ENCODE measurements at regions not wholly inside any gene's neighbourhood (a gene's known extent, or its start where the extent isn't known, plus 50 kb on each side); places are given as distances from the start of the nearest gene placed in this dataset.

DNA sequence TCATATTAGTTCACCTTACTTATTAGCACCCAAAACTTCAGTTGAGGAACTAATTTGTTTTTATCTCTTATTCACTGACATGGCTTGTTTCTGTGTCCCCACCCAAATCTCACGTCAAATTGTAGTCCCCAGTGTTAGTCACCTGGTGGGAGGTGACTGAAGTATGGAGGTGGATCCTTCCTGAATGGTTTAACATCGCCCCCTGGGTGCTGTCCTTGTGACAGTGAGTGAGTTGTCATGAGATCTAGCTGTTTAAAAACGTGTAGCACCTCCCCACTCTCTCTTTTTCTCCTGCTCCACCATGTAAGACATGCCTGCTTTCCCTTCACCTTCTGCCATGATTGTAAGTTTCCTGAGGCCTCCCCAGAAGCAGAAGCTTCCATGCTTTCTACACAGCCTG, 75.0 kb upstream of the HECTD2 start:
- no peak overlapping the region for H3K27ac ChIP-seq
- TF ChIP-seq ZFX (IDR thresholded peaks at IDR 0.05) = no peak
- TF ChIP-seq, protein P1, sequence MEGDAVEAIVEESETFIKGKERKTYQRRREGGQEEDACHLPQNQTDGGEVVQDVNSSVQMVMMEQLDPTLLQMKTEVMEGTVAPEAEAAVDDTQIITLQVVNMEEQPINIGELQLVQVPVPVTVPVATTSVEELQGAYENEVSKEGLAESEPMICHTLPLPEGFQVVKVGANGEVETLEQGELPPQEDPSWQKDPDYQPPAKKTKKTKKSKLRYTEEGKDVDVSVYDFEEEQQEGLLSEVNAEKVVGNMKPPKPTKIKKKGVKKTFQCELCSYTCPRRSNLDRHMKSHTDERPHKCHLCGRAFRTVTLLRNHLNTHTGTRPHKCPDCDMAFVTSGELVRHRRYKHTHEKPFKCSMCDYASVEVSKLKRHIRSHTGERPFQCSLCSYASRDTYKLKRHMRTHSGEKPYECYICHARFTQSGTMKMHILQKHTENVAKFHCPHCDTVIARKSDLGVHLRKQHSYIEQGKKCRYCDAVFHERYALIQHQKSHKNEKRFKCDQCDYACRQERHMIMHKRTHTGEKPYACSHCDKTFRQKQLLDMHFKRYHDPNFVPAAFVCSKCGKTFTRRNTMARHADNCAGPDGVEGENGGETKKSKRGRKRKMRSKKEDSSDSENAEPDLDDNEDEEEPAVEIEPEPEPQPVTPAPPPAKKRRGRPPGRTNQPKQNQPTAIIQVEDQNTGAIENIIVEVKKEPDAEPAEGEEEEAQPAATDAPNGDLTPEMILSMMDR (conservative IDR thresholded peaks at IDR 0.05) = peak; percentile 5; the same call in 1 of the 2 replicates

DNA sequence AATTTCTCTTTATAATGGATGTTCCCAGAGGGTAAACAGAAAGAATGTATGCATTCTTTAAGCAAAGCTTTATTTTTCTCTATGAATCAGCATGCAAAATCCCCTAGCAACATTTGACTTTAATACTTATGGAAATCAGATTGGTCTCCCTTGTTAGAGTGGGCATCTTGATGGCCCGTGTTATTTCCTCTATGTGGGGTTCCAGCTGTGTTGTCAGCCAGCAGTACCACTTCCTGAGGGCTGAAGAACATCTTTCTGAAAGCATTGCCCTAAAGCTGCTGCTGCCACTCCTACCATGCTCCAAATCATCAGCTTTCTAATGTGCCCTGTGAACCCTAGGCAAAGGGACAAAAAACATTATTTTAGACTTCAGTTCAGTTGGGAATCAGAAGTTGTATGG, 70.4 kb upstream of the HECTD2 start:
- TF ChIP-seq, protein P1 (conservative IDR thresholded peaks at IDR 0.05) = no peak
- H3K27ac ChIP-seq = no peak overlapping the region

DNA sequence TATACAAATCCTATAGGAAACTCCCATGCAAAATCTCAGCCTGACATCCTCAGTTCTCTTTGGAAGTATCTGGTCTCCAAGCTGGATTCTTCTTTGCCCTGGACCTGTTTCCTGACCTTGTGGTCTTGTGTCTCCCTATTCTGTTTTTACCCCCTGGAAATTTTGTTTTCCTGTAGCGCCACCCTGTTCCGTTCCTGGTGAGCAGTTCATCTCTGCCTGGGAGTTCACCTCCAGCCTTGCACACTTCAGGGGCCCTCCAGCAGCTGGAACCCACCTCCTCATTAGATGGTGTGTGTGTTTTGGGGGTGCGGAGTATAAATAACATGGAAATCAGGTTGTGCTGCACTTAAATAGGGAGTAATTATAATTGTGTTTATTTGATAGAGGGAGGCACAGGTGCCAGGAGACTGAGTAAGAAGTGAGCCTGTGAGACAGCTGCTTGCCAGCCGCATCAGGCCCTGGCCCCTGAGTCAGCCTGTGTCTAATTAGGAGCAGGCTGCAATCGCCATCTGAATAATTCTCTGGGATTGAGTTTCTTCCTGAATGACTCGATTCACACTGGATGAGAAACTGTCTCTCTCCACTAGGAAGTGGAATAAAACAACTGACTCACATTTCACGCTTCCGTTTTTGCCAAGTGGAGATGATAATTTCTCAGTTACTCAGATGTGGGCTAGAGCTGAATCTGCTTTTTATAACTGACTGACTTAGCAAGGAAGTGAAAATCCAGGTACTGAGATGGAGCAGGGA, 69.4 kb upstream of the HECTD2 start:
- H3K27ac ChIP-seq = no peak overlapping the region
- TF ChIP-seq ZFX (IDR thresholded peaks at IDR 0.05) = no peak
- TF ChIP-seq, protein P1 (conservative IDR thresholded peaks at IDR 0.05) = no peak

DNA sequence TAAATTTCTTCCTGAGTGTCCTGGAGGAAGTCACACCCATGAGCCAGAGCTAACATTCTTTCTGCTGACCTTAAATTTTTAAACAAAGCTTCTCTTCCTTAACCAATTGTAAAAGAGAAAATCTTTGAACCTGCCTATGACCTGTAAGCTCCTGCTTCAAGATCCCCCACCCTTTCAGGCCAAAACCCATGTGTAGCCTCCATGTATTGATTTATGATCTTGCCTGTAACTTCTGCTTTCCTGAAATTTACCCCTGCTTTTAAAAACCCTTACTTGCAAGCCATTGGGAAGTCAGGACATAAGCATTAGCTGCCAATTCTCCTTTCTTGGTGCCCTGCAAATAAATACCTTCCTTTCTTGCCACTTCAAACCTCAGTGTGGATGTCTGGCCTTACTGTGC, 68.5 kb upstream of the HECTD2 start:
- TF ChIP-seq, protein P1 (conservative IDR thresholded peaks at IDR 0.05) = no peak
- no peak for TF ChIP-seq ZFX (IDR thresholded peaks at IDR 0.05)
- no peak overlapping the region for H3K27ac ChIP-seq

DNA sequence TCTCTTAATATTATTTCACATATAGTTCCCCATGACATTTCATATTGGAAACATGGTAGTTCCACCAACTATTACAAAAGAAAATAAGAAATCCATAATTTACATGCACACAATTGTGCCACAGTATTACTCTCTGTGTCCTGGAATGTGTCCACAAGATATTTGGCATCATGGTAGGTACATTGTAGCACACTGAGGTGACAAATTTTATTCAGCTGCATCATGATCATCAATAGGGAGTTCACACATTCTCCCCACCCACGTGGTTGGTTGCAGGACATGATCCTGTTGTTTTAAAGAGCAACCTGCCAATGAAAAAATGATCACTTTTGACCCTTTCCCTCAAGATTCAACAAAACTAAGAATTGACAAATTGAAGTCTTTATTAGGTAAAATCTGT, 67.1 kb upstream of the HECTD2 start:
- TF ChIP-seq ZFX (IDR thresholded peaks at IDR 0.05) = no peak
- TF ChIP-seq, protein P1 (conservative IDR thresholded peaks at IDR 0.05) = no peak
- H3K27ac ChIP-seq = no peak overlapping the region

DNA sequence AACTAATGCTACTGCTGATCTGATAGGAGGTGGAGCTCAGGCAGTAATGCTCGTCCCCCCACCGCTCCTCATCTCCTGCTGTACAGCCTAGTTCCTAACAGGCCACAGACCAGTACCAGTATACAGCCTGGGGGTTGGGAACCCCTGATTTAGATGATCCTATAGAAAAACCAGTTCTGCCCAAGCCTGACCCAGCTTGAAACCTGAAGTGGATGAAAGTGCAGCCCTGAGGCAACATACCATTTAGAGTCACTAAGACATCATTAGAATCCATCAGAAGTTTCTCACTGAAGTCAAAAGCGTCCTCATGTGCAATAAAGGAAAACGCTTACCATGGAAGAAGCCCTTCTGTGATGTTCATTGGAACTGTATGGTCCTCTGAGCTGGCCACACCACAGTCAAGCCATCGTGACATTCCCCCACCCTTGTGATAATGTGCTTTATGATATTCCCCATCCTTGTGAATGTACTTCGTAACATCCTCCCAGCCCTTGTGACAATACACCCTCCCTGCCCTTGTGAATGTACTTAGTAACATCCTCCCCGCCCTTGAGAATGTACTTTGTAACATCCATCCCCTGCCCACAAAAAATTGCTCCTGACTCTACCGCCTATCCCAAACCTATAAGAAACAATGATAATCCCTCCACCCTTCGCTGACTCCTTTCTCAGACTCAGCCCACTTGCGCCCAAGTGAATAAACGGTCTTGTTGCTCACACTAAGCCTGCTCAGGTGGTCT, 65.9 kb upstream of the HECTD2 start:
- H3K27ac ChIP-seq = no peak overlapping the region
- no peak for TF ChIP-seq ZFX (IDR thresholded peaks at IDR 0.05)
- TF ChIP-seq, protein P1 (conservative IDR thresholded peaks at IDR 0.05) = no peak

DNA sequence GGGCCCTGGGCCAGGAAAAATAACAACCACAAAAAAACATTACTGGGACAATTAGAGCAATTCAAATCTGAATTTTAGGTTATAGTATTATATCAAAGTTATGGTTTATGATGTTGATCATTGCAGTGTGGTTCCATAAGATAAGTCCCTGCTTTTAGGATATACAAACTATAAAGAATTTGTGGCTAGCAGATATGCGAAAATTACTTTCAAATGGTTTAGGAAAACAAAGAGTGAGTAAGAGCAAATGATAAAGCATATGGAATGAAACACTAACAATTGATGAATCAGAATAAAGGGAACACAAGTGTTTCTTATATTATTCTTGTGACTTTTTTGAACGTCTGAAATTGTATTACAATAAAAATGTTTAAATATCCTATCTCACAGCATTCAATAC, 64.4 kb upstream of the HECTD2 start:
- H3K27ac ChIP-seq = no peak overlapping the region
- TF ChIP-seq ZFX (IDR thresholded peaks at IDR 0.05) = no peak
- TF ChIP-seq, protein P1 (conservative IDR thresholded peaks at IDR 0.05) = no peak

Data from C4-2B (cell line).